SK-N-SH treated with all-trans-retinoic acid at 6 μM for 48 hours (cell line): ENCODE measurements at regions not wholly inside any gene's neighbourhood (a gene's known extent, or its start where the extent isn't known, plus 50 kb on each side); places are given as distances from the start of the nearest gene placed in this dataset.

Experiments
- CSDC2 ChIP-seq: fragments of 250-450 bp; sonication (Bioruptor Pico); IDR thresholded peaks from 2 replicates; pipeline ENCODE4 v1.5.0; 2020; ENCODE audit warnings: mild to moderate bottlenecking, moderate library complexity
- CSRNP3 ChIP-seq: fragments of 250-450 bp; sonication (Bioruptor Pico); IDR thresholded peaks from 2 replicates; pipeline ENCODE4 v1.5.1; 2021; ENCODE audit warnings: mild to moderate bottlenecking, moderate library complexity
- ESRRG ChIP-seq: fragments of 250-450 bp; sonication (Bioruptor Pico); IDR thresholded peaks from 2 replicates; pipeline ENCODE4 v1.6.1; 2021; ENCODE audit warnings: mild to moderate bottlenecking
- GLIS3 ChIP-seq: fragments of 250-450 bp; sonication (Bioruptor Pico); IDR thresholded peaks from 2 replicates; pipeline ENCODE4 v1.5.0; 2020; ENCODE audit warnings: mild to moderate bottlenecking, moderate library complexity
- ISL1 ChIP-seq: fragments of 250-450 bp; sonication (Bioruptor Pico); IDR thresholded peaks from 2 replicates; pipeline ENCODE4 v2.1.2; 2022; ENCODE audit warnings: mild to moderate bottlenecking, moderate library complexity
- PATZ1 ChIP-seq: fragments of 250-450 bp; sonication (Bioruptor Pico); IDR thresholded peaks from 2 replicates; pipeline ENCODE4 v1.8.0; 2020; ENCODE audit warnings: mild to moderate bottlenecking, moderate library complexity, borderline replicate concordance
- TOX ChIP-seq: fragments of 250-450 bp; sonication (Bioruptor Pico); IDR thresholded peaks from 2 replicates; pipeline ENCODE4 v1.8.0; 2021; ENCODE audit warnings: mild to moderate bottlenecking, moderate library complexity, borderline replicate concordance
- ZFP3 ChIP-seq: fragments of 250-450 bp; sonication (Bioruptor Pico); IDR thresholded peaks from 2 replicates; pipeline ENCODE4 v1.5.0; 2020; ENCODE audit warnings: mild to moderate bottlenecking, moderate library complexity
- ZFP30 ChIP-seq: fragments of 450-650 bp; formaldehyde crosslinking; IDR thresholded peaks from 2 replicates; pipeline ENCODE4 v1.5.0; 2022; ENCODE audit warnings: mild to moderate bottlenecking, moderate library complexity
- ZNF565 ChIP-seq: fragments of 450-650 bp; formaldehyde crosslinking; conservative IDR thresholded peaks from 2 replicates; pipeline ENCODE4 v1.5.0; 2020; ENCODE audit warnings: low read depth, mild to moderate bottlenecking, moderate library complexity
- ZNF70 ChIP-seq: fragments of 450-650 bp; formaldehyde crosslinking; IDR thresholded peaks from 2 replicates; pipeline ENCODE4 v1.5.0; 2020; ENCODE audit warnings: mild to moderate bottlenecking, moderate library complexity
- ZNF8 ChIP-seq: fragments of 450-650 bp; formaldehyde crosslinking; IDR thresholded peaks from 2 replicates; pipeline ENCODE4 v1.5.0; 2020; ENCODE audit warnings: mild to moderate bottlenecking, moderate library complexity

- TF ChIP-seq ZNF565 (CRISPR knock-in tag) (no peak), ZFP30 (CRISPR knock-in tag) (no peak), ZNF70 (CRISPR knock-in tag) (no peak), ESRRG (CRISPR knock-in tag) (no peak), CSRNP3 (CRISPR knock-in tag) (no peak), CSDC2 (no peak), ISL1 (no peak), PATZ1 (CRISPR knock-in tag) (no peak), GLIS3 (CRISPR knock-in tag) (no peak), ZFP3 (CRISPR knock-in tag) (no peak), ZNF8 (no peak), TOX (CRISPR knock-in tag) (no peak)
Observed at GRCh38 chr10:125462845-125463244, 220.1 kb downstream of the TEX36 start.
